ENCODE measurements at regions not wholly inside any gene's neighbourhood (a gene's known extent, or its start where the extent isn't known, plus 50 kb on each side); places are given as distances from the start of the nearest gene placed in this dataset.

DNA sequence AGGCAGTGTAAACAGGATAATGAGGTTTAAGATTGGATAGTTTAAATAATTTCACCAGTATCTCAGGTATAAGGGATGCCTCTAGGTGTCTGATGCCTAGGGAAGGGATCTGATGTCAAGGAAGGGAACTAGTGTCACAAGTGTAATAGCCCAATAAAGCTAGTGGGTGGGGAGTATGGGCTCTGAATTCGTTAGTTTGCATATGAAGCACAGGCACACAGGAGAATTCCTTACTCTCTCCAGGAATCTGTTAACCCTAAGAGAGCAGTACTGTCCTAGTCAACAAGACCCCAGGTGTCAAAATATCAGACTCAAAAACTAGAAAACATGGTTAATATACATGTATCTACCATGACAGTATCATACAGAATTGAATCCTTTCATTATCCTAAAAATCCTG lies 352.5 kb upstream of the CYLC2 start:
- Histone ChIP-seq H3K9me3 (ENCODE audit: control insufficient read depth, insufficient read depth, low read depth, low read length) (no peaks in the 10 kb centered on the region), H3K4me3 (ENCODE audit: low read depth in 2 of 2, low read length in 2 of 2) (no peak overlapping the region), H3K27me3 (ENCODE audit: control insufficient read depth, insufficient read depth, low read length) (no peaks in the 10 kb centered on the region), H3K27ac (ENCODE audit: low read length) (no peak overlapping the region), H3K36me3 (ENCODE audit: control insufficient read depth, insufficient read depth, low read length) (no peaks in the 10 kb centered on the region), H3K4me1 (ENCODE audit: control insufficient read depth, insufficient read depth, low read length) (no peaks in the 10 kb centered on the region)
- in situ Hi-C loops (cut with HindIII; ENCODE audit: low pct_unique_long_range_greater_than_20kb, low sequenced_read_pairs): no loop called here
- intact Hi-C loops (cut with micrococcal nuclease; ENCODE audit: unreplicated experiment): no loop called here
- POLR2A ChIA-PET: no interaction called here
- no TSS peak for BruUV-seq (replicated peaks)
- DNase-seq (ENCODE audit: low read depth, low spot score) (no peak), ATAC-seq (no peak)
- no peak for TF ChIP-seq POLR2AphosphoS5 (IDR thresholded peaks at IDR 0.05; ENCODE audit: low read depth, low read length)
- TF ChIP-seq TCF7L2 (IDR thresholded peaks at IDR 0.05; ENCODE audit: low read depth, low read length): no peak
- TF ChIP-seq SIN3A (IDR thresholded peaks at IDR 0.05; ENCODE audit: borderline replicate concordance, insufficient read depth, low read depth, low read length): no peak
- no peak for TF ChIP-seq REST (IDR thresholded peaks at IDR 0.05; ENCODE audit: insufficient read depth in 1 of 2, low read depth in 2 of 2, low read length in 1 of 2)
- TF ChIP-seq, protein P1, sequence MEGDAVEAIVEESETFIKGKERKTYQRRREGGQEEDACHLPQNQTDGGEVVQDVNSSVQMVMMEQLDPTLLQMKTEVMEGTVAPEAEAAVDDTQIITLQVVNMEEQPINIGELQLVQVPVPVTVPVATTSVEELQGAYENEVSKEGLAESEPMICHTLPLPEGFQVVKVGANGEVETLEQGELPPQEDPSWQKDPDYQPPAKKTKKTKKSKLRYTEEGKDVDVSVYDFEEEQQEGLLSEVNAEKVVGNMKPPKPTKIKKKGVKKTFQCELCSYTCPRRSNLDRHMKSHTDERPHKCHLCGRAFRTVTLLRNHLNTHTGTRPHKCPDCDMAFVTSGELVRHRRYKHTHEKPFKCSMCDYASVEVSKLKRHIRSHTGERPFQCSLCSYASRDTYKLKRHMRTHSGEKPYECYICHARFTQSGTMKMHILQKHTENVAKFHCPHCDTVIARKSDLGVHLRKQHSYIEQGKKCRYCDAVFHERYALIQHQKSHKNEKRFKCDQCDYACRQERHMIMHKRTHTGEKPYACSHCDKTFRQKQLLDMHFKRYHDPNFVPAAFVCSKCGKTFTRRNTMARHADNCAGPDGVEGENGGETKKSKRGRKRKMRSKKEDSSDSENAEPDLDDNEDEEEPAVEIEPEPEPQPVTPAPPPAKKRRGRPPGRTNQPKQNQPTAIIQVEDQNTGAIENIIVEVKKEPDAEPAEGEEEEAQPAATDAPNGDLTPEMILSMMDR (IDR thresholded peaks at IDR 0.05): no peak
- CTCF ChIA-PET: no interaction called here

GRCh38 chr9:102631559-102631958 lies 363.6 kb upstream of the CYLC2 start:
- ATAC-seq (no peak), DNase-seq (ENCODE audit: low read depth, low spot score) (peak; percentile 2)
- no TSS peak for BruUV-seq (replicated peaks)
- Histone ChIP-seq H3K9me3 (ENCODE audit: control insufficient read depth, insufficient read depth, low read depth, low read length) (no peaks in the 10 kb centered on the region), H3K4me3 (ENCODE audit: low read depth in 2 of 2, low read length in 2 of 2) (no peak overlapping the region), H3K4me1 (ENCODE audit: control insufficient read depth, insufficient read depth, low read length) (no peaks in the 10 kb centered on the region), H3K27me3 (ENCODE audit: control insufficient read depth, insufficient read depth, low read length) (no peaks in the 10 kb centered on the region), H3K36me3 (ENCODE audit: control insufficient read depth, insufficient read depth, low read length) (no peaks in the 10 kb centered on the region), H3K27ac (ENCODE audit: low read length) (no peak overlapping the region)
- ChIA-PET CTCF (no interaction called here), POLR2A (interaction anchor here (0.7 kb wide), 1 partner anchor 290 kb away, joined by 12 read pairs; no protein-coding TSS in a partner anchor)
- intact Hi-C loops (cut with micrococcal nuclease; ENCODE audit: unreplicated experiment) (loop anchor here (10.0 kb wide), 1 partner anchor 1753 kb away; no protein-coding TSS in a partner anchor), in situ Hi-C loops (cut with HindIII; ENCODE audit: low pct_unique_long_range_greater_than_20kb, low sequenced_read_pairs) (no loop called here)
- no peak for TF ChIP-seq POLR2AphosphoS5 (IDR thresholded peaks at IDR 0.05; ENCODE audit: low read depth, low read length)
- no peak for TF ChIP-seq TCF7L2 (IDR thresholded peaks at IDR 0.05; ENCODE audit: low read depth, low read length)
- TF ChIP-seq, protein P1 (IDR thresholded peaks at IDR 0.05): peak; percentile 36
- TF ChIP-seq SIN3A (IDR thresholded peaks at IDR 0.05; ENCODE audit: borderline replicate concordance, insufficient read depth, low read depth, low read length): no peak
